Activated CD4-positive, alpha-beta T cell treated with anti-CD3 and anti-CD28 coated beads, Interleukin-2, amount 10 ng/mL, durations not matched to agents 7 days and 5 days (primary cell): ENCODE measurements at regions not wholly inside any gene's neighbourhood (a gene's known extent, or its start where the extent isn't known, plus 50 kb on each side); places are given as distances from the start of the nearest gene placed in this dataset.

Source experiments
- CTCF ChIA-PET: fragments of 350-600 bp; sonication (Branson Sonifier 250); formaldehyde crosslinking; loops from one replicate; lab custom pipeline; 2021; ENCODE audit warnings: antibody characterized with exemption; lab: Charles Lee
- POLR2A ChIA-PET: fragments of 350-600 bp; sonication (Branson Sonifier 250); formaldehyde crosslinking; loops from one replicate; lab custom pipeline; 2021; ENCODE audit warnings: antibody characterized with exemption; lab: Charles Lee
- DNase-seq: peaks from one replicate; pipeline ENCODE4 v3.0.0-alpha.2; 2020
- H3K27ac Mint-ChIP-seq: one replicate; pipeline ENCODE4 v1.8.0; 2021; ENCODE audit warnings: mild to moderate bottlenecking, moderate library complexity, mixed read lengths
- H3K27me3 Mint-ChIP-seq: one replicate; pipeline ENCODE4 v1.8.0; 2021; ENCODE audit warnings: mixed read lengths
- H3K36me3 Mint-ChIP-seq: one replicate; pipeline ENCODE4 v1.8.0; 2021; ENCODE audit warnings: low read depth, mixed read lengths
- H3K4me1 Mint-ChIP-seq: one replicate; pipeline ENCODE4 v1.8.0; 2021; ENCODE audit warnings: mixed read lengths
- H3K4me3 Mint-ChIP-seq: one replicate; pipeline ENCODE4 v1.8.0; 2021; ENCODE audit warnings: mild to moderate bottlenecking, moderate library complexity, mixed read lengths
- H3K9me3 Mint-ChIP-seq: one replicate; pipeline ENCODE4 v1.8.0; 2021; ENCODE audit warnings: mixed read lengths

DNA sequence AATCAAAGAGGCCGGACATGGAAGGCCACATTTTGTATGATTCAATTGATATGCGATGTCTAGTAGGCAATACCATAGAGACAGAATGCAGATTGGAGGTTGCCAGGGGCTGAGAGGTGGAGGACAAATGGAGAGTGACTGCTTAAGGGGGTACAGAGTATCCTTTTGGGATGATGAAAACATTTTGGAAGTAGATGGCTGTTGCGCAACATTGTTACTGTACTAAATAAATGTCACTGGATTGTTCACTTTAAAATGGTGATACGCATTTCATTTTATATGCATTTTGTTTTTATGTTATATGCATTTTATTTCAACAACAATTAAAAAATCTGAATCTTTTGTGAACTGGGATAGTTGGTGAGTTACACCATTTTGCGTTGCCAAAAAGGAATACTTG is 99.7 kb upstream of the AGBL1 start:
- DNase-seq, result no peak
- H3K4me1 Mint-ChIP-seq, result no peaks in the 10 kb centered on the region
- ChIA-PET POLR2A (no interaction called here), CTCF (no interaction called here)
- no peaks in the 10 kb centered on the region for H3K9me3 Mint-ChIP-seq
- H3K4me3 Mint-ChIP-seq, result no peak overlapping the region
- no peak overlapping the region for H3K27ac Mint-ChIP-seq
- H3K36me3 Mint-ChIP-seq, result no peaks in the 10 kb centered on the region
- no peaks in the 10 kb centered on the region for H3K27me3 Mint-ChIP-seq

DNA sequence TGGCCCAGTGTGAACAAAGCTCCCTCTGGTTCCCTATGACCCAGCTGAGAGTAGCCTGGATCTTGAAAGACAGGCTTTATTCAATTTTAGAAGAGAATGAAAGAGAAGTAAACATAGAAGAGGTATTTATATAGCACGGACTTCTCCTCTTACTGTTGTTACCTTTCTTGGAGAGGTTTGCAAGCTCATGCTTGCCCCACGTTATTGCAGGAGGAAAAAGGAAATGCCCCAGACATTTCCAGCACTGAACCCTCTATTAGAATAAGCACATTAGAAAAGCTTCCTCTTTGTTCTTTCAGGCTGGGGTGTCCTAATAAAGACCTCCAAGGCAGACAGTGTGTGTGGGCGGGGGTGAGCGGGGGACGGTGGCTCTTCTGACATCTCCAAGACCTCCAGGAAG is 98.7 kb upstream of the AGBL1 start:
- CTCF ChIA-PET, result interaction anchor here (1.4 kb wide), 1 partner anchor 21 kb away, joined by 3 read pairs; no protein-coding TSS in a partner anchor
- no peaks in the 10 kb centered on the region for H3K36me3 Mint-ChIP-seq
- H3K9me3 Mint-ChIP-seq, result no peaks in the 10 kb centered on the region
- no peaks in the 10 kb centered on the region for H3K27me3 Mint-ChIP-seq
- no peak overlapping the region for H3K27ac Mint-ChIP-seq
- H3K4me3 Mint-ChIP-seq, result no peak overlapping the region
- H3K4me1 Mint-ChIP-seq, result no peaks in the 10 kb centered on the region
- no peak for DNase-seq
- POLR2A ChIA-PET, result no interaction called here

DNA sequence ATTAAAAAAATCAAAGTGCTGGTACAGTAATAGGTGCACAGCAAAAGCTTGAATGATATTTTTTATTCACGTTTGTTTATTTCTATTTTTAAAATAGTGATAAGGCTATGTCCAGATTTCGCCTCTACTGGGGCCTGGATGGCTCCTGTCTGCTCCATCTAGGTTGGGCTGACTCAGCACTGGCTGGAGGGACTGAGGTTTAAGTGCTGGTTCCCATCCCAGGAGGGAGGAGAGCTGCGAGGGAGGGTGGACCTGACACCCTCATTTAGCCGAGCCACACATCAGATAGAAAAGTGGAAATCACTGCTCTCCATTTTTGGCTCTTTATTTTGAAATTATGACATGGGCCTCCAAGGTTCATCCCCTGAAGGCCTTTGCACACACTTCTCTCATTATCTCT is 95.4 kb upstream of the AGBL1 start:
- ChIA-PET POLR2A (no interaction called here), CTCF (interaction anchor here (0.6 kb wide), 1 partner anchor 457 kb away, joined by 3 read pairs; no protein-coding TSS in a partner anchor)
- Mint-ChIP-seq H3K36me3 (no peaks in the 10 kb centered on the region), H3K4me1 (no peaks in the 10 kb centered on the region), H3K9me3 (no peaks in the 10 kb centered on the region), H3K27me3 (no peaks in the 10 kb centered on the region), H3K27ac (no peak overlapping the region), H3K4me3 (no peak overlapping the region)
- DNase-seq, result no peak

DNA sequence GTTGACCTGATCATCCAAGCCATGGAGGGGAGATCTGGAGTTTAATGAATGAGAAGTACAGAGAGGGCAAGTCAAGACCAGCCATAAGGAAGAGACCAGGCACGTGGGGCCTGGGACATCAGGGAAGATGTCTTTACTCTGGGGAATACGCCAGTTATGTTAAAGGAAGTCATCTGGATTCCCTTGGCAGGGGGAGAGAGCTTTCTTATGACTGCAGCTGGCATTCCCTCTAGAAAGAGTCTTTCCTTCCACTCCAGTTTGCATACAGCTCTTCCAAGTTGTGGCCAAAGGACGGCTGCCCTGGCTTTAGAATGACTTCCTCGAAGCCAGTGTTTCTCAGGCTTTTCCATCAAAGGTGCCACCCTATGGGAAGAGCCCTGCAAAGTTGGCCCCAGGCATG is 93.6 kb upstream of the AGBL1 start:
- H3K4me1 Mint-ChIP-seq, result no peaks in the 10 kb centered on the region
- ChIA-PET POLR2A (no interaction called here), CTCF (no interaction called here)
- DNase-seq, result no peak
- no peaks in the 10 kb centered on the region for H3K36me3 Mint-ChIP-seq
- H3K9me3 Mint-ChIP-seq, result no peaks in the 10 kb centered on the region
- H3K4me3 Mint-ChIP-seq, result no peak overlapping the region
- H3K27ac Mint-ChIP-seq, result no peak overlapping the region
- H3K27me3 Mint-ChIP-seq, result no peaks in the 10 kb centered on the region

DNA sequence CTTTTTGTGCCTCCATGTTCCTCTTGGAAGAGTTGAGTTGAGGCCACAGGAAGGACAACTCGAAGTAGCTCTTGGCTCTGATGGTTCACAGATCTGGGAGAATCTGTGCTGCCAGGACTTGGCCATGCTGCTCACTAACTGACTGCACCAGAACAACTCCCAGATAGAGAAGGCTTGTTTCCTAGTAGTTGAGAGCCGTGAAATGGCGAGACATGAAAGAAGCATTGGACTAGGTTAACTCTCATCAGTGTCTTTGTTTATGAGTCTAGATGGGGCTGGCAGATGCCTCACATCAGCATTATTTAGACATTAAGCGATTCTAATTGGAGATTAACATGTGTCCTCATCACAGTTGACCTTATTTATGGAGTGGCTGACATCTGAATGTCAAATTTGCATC is 92.9 kb upstream of the AGBL1 start:
- no peak for DNase-seq
- Mint-ChIP-seq H3K4me1 (no peaks in the 10 kb centered on the region), H3K27me3 (no peaks in the 10 kb centered on the region), H3K27ac (no peak overlapping the region), H3K9me3 (no peaks in the 10 kb centered on the region), H3K36me3 (no peaks in the 10 kb centered on the region), H3K4me3 (no peak overlapping the region)
- ChIA-PET POLR2A (no interaction called here), CTCF (no interaction called here)

DNA sequence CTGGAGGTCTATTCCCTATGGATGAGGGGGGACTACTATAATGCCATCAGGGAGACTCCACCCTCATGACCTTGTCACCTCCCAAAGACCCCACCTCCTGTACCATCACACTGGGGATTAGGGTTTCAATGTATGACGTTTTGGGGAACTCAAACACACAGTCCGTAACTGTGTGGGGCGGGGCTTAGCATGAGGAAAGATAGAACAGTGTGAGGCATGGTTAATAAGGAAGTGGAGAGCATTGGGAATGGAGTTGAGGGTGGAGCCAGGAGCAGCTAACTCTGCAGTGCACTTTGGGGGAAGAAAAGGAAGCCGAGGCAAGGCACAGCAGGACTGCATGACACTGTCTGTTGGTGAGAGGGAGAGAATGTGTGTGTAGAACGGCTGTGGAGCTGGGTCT is 90.9 kb upstream of the AGBL1 start:
- ChIA-PET POLR2A (no interaction called here), CTCF (no interaction called here)

DNA sequence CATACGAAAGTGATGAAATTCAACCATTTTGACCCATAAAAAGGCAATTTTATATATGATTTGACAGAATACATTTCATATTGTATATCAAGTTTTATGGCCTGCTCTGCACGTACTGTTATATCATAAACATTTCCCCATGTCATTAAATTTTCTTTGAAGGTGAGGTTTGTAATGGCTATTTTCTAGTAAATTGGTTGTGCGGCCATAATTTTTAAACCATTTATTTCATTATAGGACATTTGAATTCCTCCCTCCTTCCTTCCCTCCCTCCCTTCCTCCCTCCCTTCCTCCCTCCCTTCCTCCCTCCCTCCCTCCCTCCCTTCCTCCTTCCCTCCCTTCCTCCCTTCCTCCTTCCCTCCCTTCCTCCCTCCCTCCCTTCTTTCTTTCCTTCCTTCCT is 87.4 kb upstream of the AGBL1 start:
- no peaks in the 10 kb centered on the region for H3K4me1 Mint-ChIP-seq
- ChIA-PET CTCF (no interaction called here), POLR2A (no interaction called here)
- H3K4me3 Mint-ChIP-seq, result no peak overlapping the region
- peaks cover 2% of the 10 kb centered on the region for H3K9me3 Mint-ChIP-seq
- H3K36me3 Mint-ChIP-seq, result no peaks in the 10 kb centered on the region
- no peak overlapping the region for H3K27ac Mint-ChIP-seq
- DNase-seq, result no peak
- H3K27me3 Mint-ChIP-seq, result no peaks in the 10 kb centered on the region

More for the DNA sequence above, 90.9 kb upstream of the AGBL1 start:
- Mint-ChIP-seq H3K4me3 (no peak overlapping the region), H3K27ac (no peak overlapping the region), H3K4me1 (no peaks in the 10 kb centered on the region), H3K36me3 (no peaks in the 10 kb centered on the region), H3K27me3 (no peaks in the 10 kb centered on the region), H3K9me3 (no peaks in the 10 kb centered on the region)
- DNase-seq, result no peak

DNA sequence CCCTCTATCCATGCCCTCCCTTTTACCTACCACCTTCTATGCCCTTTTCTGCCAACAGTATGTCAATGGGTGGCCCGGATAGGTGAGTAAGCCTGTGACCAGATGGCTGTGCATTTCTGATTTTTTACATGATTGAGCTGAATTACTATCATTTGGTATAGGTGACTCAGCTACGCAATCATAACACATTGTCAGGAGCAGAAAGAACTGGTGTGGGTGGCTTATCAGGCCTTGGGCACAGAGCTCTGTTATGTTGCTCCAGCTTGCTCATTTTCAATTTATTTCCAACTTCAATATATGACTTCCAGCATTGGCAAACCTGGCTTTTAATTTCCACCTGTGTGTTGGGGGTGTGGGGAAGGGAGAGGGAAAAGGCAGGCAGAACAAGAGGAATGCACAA is 86.6 kb upstream of the AGBL1 start:
- no peaks in the 10 kb centered on the region for H3K27me3 Mint-ChIP-seq
- no peak overlapping the region for H3K27ac Mint-ChIP-seq
- peaks cover 2% of the 10 kb centered on the region for H3K9me3 Mint-ChIP-seq
- CTCF ChIA-PET, result no interaction called here
- POLR2A ChIA-PET, result no interaction called here
- no peaks in the 10 kb centered on the region for H3K4me1 Mint-ChIP-seq
- no peaks in the 10 kb centered on the region for H3K36me3 Mint-ChIP-seq
- DNase-seq, result no peak
- no peak overlapping the region for H3K4me3 Mint-ChIP-seq

DNA sequence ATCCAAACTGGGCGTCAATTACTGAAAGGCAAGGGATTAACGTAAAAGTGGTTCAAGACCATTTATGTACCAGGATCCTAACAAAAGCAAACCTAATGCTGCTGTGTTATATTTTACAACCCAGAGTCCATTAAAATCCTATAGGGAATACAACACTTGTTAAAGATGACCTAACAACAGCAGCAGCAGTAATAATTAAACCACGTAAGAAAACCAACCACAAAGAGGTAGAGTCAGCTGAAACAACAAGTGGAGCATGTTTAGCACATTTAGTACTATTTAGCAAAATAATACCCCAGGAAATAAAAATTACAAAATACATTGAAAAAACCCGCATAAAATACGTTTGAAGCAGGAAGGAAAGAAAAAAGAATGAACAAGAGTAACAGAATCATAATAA is 82.1 kb upstream of the AGBL1 start:
- H3K9me3 Mint-ChIP-seq, result peaks cover 2% of the 10 kb centered on the region
- no peak overlapping the region for H3K4me3 Mint-ChIP-seq
- H3K36me3 Mint-ChIP-seq, result no peaks in the 10 kb centered on the region
- ChIA-PET POLR2A (no interaction called here), CTCF (interaction anchor here (0.5 kb wide), 1 partner anchor 1180 kb away, joined by 3 read pairs; no protein-coding TSS in a partner anchor)
- H3K27ac Mint-ChIP-seq, result no peak overlapping the region
- peaks cover 4% of the 10 kb centered on the region for H3K27me3 Mint-ChIP-seq
- H3K4me1 Mint-ChIP-seq, result no peaks in the 10 kb centered on the region
- DNase-seq, result no peak

DNA sequence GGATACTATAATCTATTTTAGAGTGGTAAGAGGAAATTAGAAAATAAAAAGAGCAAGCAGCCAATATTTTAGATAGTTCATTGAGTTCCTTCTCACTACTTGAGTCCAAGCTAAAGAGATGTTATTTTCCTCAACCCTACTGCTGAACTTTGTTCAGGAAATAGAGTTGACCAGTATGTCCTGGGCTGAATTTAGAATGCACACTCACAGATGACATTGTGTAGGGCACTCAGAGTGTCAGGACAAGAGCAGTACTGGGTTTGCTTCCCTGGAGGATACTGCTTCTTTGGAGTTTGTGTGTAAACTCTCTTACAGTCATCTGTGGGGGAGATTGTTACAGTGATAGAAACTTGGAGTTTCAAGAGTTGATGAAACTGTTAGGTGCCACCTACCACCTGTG is 80.0 kb upstream of the AGBL1 start:
- ChIA-PET POLR2A (no interaction called here), CTCF (no interaction called here)
- H3K27ac Mint-ChIP-seq, result no peak overlapping the region
- H3K4me3 Mint-ChIP-seq, result no peak overlapping the region
- peaks cover 6% of the 10 kb centered on the region for H3K27me3 Mint-ChIP-seq
- no peaks in the 10 kb centered on the region for H3K4me1 Mint-ChIP-seq
- H3K36me3 Mint-ChIP-seq, result no peaks in the 10 kb centered on the region
- H3K9me3 Mint-ChIP-seq, result peaks cover under 1% of the 10 kb centered on the region
- DNase-seq, result no peak

DNA sequence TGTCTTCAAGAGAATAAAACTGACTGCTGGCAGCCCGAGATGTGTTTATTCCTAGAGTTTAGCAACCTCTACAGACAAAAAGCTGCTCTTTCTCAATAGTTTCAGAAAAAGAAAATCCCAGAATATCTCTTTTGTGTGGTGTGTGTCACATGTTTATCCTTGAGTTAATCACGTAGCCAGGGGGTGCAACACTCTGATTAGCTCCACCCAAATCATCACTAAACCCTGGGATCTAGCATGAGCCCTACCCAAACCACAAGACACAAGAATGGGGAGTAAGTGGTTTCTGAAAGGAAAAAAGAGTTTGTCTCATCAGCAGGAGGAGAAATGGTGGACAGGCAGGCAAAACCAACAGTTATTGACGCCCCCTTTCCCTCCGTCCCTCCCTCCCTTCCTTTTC is 78.5 kb upstream of the AGBL1 start:
- no peak for DNase-seq
- Mint-ChIP-seq H3K36me3 (no peaks in the 10 kb centered on the region), H3K4me1 (no peaks in the 10 kb centered on the region), H3K4me3 (no peak overlapping the region), H3K9me3 (no peaks in the 10 kb centered on the region), H3K27ac (no peak overlapping the region), H3K27me3 (peaks cover 6% of the 10 kb centered on the region)
- CTCF ChIA-PET, result no interaction called here
- POLR2A ChIA-PET, result no interaction called here

DNA sequence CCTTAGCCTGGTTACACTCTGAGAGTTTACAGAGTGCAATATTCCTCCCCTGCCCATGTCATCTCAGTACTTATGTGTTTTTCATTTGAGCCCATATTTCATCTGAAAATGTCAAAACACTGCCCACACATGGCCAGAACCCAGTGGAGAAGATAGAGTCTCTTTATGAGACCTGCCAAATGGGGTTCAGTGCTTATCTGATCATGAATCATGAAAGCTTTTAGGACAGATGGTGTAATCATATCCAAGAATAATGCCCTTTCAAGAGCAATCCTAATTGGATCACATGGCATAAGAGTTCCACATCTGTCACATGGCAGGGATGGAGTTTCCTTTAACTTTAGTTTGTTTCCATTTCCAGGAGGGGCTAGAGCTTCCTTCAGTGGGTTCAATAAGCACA is 77.2 kb upstream of the AGBL1 start:
- Mint-ChIP-seq H3K9me3 (no peaks in the 10 kb centered on the region), H3K4me1 (no peaks in the 10 kb centered on the region), H3K27me3 (peaks cover 6% of the 10 kb centered on the region), H3K4me3 (no peak overlapping the region), H3K27ac (no peak overlapping the region), H3K36me3 (no peaks in the 10 kb centered on the region)
- no peak for DNase-seq
- ChIA-PET POLR2A (no interaction called here), CTCF (no interaction called here)

DNA sequence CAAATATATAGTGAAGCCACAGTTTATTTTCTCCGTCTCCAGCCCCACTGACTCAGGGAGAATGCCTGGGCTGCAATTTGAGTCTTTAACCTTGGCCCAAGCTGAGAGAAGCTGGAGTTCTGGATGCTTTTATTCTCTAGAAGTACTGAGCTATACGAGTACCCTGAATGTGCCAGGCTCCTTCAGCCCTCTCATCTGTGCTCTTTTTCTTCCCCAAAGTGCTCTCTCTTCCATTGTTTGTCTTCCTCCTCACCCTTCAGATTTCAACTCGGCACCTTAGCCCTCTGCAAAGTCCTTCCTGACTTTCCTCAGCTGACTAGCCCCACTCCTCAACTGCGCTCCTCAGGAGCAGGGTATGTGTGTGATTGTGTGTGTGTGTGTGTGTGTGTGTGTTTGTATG is 75.6 kb upstream of the AGBL1 start:
- no peak for DNase-seq
- POLR2A ChIA-PET, result no interaction called here
- H3K36me3 Mint-ChIP-seq, result no peaks in the 10 kb centered on the region
- peaks cover 3% of the 10 kb centered on the region for H3K27me3 Mint-ChIP-seq
- no peaks in the 10 kb centered on the region for H3K4me1 Mint-ChIP-seq
- no peak overlapping the region for H3K4me3 Mint-ChIP-seq
- H3K9me3 Mint-ChIP-seq, result no peaks in the 10 kb centered on the region
- H3K27ac Mint-ChIP-seq, result no peak overlapping the region
- CTCF ChIA-PET, result no interaction called here

DNA sequence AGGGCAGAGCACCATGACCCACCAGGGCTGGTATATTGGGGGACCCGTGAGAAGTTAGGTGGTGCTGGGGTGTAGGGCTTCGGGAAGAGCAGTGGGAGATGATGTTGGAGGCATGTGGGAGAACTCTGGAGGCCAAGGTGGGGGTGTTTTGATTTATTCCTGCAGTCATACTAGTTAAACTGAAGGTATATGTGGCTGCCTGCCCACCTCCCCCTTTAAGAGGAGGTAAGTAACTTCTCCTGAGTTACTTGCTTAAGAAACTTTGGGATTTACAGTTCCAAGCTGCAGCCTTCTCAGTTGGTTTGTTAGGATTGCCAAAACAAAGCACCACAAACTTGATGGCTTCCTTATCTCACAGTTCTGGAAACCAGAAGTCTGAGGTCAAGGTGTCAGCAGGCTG is 73.1 kb upstream of the AGBL1 start:
- H3K27ac Mint-ChIP-seq, result no peak overlapping the region
- no peak for DNase-seq
- peaks cover 2% of the 10 kb centered on the region for H3K27me3 Mint-ChIP-seq
- no peaks in the 10 kb centered on the region for H3K9me3 Mint-ChIP-seq
- H3K36me3 Mint-ChIP-seq, result no peaks in the 10 kb centered on the region
- POLR2A ChIA-PET, result no interaction called here
- H3K4me3 Mint-ChIP-seq, result no peak overlapping the region
- CTCF ChIA-PET, result no interaction called here
- no peaks in the 10 kb centered on the region for H3K4me1 Mint-ChIP-seq
